COLO668 (cell line): ENCODE measurements at regions not wholly inside any gene's neighbourhood (a gene's known extent, or its start where the extent isn't known, plus 50 kb on each side); places are given as distances from the start of the nearest gene placed in this dataset.

Source experiments
- DNase-seq: peaks from one replicate; lab custom pipeline; 2025; ENCODE audit not compliant: unreplicated experiment; lab: John Stamatoyannopoulos, UW

DNA sequence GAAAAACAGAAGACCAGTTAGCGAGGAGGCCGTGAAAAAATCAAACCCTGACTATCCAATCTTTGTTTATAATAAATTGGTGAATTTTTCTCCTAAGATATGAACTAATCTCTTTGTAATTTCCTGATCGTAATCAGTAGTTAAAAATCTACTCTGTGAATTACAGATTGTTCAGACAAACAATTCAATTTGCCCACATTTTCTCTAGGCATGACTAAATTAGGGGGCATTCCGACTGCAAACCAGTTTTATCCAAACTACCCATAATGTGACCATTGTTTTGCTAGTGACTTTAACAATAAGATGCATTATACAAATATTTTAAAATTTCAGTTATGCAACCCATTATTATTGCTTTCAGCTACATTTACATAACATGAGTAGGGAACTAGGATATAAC, 546.9 kb upstream of the ADAMTS5 start:
- no peak for DNase-seq

DNA sequence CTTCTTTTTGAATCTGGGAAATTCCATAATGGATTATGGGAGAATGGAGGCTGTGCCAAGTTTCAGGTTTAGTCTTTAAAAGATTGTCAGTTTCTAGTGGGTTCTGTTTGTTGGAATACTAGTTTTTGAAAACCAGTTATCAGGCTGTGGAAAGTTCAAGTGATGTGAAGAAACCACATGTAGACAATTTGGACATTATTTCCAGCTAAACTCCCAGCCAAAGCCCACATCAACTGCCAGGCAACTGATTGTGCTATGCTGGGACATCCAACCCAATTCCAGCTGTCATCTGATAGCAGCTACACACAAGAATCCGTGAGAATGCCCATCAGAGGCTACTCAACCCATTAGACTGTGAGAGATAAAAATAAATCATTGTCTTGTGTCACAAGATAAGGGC, 546.1 kb upstream of the ADAMTS5 start:
- no peak for DNase-seq

DNA sequence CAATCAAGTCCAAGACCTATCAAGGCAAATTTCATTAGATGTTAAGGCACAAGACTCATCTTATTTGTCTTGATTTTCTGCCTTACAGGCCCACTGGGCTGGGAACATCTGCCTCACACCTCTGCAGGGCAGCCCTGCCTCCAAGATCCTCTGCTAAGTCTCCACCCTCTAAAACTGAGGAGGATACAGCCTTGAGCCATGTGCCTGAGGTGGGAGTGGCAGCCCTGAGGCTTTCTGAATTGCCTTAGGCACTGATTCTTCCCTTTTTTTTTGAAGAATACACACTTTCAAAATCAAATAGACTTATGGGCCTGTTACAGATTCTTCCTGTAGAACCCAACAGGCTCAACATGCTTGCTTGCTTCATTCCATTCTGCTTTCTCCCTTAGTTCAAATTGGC, 544.3 kb upstream of the ADAMTS5 start:
- no peak for DNase-seq

DNA sequence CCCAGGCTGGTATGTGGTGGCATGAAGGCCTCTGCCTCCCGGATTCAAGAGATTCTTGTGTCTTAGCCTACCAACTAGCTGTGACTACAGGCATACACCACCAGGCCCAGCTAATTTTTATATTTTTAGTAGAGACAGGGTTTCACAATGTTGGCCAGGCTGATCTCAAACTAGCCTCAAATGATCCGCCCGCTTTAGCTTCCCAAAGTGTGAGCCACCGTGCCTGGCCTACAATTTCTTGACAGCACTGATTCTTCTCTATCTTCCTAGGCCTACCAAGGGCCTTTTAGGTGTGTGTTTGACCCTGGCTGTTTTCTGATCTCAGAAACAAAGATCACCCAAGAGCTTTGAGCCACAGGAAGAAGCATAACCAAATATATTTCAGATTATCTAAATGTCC, 540.8 kb upstream of the ADAMTS5 start:
- DNase-seq: no peak

DNA sequence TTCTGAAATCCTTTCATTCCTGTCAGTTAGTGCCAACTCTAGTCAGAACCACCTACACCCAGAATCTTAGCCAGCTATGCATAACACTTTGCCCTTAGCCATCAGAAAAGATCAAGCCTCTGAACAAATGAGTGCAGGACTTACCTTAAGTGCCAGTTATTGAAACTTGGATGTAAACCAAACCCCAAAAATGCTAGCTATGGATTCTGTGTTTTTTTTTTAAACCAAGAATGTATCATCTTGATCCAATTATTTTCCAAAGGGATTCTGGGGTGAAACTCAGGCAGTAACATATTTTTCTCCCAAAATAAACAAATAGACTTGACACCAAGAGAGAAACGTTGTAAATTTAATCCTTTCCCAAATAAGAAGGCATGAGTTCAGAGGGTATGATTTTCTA, 538.6 kb upstream of the ADAMTS5 start:
- no peak for DNase-seq

DNA sequence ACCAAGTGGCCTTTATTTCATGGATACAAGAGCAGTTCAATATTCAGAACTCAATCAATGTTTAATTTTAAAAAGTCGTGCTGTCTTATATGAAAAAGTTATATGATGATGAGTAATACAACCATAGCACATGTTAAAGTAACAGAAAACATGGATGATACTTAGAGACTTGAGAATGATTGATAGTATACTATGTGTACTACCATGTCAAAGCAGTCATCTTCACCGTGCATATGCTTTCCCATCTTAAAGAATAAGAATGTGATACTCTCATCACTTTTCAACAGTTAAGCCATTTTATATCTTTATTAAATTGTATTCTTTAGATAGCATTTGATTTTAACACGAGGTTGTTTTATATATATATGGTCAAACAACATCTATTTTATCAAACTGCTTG, 535.9 kb upstream of the ADAMTS5 start:
- no peak for DNase-seq

DNA sequence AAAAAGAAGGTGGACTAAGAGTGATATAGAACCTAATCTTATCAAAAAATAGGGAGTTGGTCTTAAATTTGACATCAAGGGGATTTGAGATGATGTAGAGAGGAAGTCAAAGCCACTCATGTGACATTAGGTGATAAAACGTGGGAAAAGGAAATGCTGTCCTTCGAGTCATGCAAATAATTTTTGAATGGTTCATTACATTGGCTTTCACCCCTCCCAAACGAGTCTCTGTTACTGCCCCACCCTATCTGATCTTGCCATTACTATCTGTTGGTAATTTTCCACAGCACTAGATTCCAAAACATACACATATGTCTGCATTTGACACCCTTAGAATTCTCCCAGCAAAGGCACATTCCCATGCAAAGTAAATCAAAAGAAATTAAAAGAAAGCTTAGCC, 531.1 kb upstream of the ADAMTS5 start:
- DNase-seq: no peak

DNA sequence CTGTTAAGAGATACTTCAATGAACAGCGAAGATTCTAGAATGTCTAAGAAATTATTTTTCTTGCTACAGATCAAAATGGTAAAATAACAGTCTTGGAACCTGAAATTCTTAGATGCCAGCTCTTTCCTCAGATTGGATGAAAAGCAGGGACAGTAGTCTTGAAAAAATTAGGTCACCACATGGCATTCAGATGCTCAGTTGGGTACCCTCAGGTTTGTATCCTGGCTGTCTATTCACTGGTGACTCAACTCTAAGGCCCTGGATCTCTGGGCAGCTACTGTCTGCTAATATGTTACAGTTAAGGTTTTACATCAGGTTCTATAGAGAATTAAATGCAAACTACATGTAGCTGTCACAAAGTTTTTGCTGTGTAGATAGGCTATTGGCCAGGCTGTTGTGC, 528.9 kb upstream of the ADAMTS5 start:
- DNase-seq: no peak

DNA sequence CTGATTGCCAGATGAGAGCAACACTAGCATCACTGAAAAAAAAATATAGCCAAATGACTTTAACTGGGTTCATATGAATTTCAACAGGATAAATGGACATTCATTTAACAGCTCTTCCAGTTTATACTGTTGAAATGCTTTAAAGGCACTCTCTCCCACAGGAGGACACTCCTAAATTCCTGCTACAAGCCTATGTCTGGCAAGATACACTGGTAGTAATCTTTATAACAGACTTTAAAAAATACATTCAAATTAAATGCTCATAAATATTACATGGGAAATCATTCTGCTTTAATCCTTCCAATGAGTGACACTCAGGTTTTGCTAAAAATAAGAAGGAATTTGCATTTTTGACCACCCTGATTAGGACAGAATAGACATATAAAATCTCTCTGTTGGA, 526.7 kb upstream of the ADAMTS5 start:
- no peak for DNase-seq

DNA sequence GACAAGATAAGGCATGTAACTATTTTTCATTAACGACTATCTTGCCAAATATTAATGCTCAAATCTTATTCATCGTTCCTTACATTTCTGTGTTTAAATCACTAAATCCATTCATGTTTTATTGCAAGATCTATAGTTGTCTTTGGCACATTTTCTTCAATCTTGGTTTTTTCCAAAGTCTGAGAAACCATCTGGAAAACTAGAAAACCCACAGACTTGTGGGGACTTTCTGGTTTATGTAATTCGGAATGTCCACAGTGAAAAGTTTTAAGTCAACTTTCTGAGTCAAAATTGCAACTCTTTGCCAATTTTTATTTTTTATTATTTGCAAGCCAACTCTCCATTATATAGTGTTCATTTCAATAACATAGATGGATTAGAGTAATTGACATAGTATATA, 520.8 kb upstream of the ADAMTS5 start:
- no peak for DNase-seq

DNA sequence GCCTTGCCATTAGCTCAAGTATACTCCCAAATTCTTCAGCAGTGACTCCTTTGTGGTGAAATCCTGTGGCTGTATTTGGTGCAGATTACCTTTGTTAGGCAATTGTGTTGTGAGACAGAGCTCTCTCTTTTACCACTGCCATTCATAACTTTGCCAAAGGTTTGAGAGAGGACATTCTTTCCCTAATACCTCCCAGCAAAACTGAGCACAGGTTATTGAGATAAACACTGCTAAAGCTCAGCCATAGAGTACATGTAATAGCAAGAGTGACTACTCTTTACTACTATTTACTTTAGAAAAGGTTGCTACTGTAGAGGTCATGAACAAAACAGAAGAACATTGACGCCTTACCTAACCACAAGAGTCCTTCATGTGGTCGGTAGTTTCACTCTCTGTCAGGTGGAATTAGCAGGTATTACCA, 514.0 kb upstream of the ADAMTS5 start:
- DNase-seq: no peak

DNA sequence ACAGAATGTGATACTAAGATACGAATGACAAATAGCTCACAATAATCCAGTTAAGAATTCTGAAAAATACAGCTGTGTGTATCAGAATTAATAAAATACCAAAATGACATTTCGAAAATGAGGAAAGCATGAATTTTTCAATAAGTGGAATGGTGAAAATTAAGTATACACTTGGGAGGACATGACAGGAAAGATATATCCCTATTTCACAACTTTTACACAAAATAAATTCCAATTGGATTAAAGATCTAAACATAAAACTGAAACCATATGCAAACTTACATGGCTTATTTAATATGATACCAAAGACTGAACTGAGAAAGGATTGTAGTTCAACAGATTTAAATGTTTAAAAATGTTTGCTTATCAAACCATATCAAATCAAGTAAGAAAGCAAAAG, 510.4 kb upstream of the ADAMTS5 start:
- DNase-seq: no peak

DNA sequence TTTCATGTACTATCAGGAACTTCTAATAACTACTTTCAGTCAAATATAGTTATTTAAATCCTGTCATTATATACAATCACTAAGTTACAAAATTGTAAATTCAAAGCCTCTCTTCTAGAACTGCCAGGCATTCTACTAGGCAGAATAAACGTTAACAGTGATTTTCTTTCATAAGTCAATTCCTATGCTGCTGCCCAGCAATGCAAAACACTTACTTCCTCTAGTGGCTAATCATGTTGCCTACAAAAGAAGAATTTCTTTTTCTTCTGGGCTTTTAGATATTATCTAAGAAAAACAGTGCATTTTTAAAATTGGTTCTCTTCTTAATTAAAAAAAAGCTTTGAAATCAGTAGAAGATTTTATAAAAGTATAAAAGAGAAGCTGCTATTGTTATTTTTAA, 509.8 kb upstream of the ADAMTS5 start:
- no peak for DNase-seq

DNA sequence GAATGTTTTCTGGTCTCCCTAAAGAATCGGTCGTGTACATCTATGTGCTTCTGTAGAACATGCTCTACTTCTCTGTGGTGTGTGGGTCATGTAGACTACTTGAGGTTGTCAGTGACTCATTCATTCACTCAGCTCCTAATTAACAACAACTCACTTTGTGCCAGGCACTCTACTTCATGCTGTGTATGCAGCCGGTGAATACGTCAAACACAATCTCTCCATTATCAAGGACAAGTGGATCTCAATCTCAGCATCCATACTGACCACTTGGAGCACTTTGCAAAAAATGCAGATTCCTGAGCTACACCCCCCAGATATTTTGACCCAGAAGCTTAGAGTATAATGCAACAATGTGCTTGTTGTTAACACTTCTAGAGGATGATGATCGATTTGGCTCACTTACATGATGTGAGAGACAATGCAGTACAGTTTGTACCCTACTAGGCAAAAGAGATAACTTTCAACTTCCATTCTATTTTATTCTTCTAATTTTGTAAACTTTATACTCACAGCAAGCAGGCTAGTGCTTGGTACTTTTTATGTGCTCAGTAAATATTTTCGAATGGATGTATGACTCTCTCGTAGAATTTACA, 508.6 kb upstream of the ADAMTS5 start:
- no peak for DNase-seq

DNA sequence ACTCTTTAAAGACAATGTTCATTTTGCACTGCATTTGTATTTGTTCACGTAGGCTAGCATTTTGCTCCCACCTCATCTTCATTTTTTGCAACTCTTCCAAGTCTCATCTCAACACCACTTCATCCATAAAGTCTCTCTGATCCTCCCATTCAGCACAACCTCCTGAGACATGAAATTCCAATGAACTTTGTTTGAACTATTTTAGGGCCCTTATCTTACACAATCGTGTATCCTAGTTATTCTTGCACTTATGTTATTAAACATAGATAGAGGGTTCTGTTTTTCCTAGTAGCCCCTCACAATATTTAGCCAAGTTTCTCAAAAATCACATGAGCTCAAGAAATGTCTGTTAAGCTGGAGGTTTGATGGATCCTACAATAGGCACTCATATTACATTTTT, 500.5 kb upstream of the ADAMTS5 start:
- no peak for DNase-seq

DNA sequence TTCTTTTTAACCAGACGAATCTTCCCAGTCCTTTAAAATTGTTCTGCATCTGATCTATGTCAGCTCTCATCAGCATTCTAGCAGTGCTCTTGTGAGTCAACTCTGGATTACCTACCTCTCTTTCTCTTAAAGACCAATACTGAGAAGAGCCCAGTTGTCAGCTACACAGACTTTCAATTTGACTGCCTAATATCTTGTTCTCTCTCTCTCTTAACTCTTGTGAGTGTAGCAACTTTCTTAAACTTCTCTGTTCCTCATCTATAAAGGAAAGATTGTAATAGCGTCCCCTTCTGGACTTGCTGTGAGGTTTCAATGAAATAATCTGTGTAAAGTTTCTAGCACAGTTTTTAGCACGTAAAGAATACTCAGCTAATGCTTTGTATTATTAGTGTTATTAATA, 499.3 kb upstream of the ADAMTS5 start:
- DNase-seq: no peak

DNA sequence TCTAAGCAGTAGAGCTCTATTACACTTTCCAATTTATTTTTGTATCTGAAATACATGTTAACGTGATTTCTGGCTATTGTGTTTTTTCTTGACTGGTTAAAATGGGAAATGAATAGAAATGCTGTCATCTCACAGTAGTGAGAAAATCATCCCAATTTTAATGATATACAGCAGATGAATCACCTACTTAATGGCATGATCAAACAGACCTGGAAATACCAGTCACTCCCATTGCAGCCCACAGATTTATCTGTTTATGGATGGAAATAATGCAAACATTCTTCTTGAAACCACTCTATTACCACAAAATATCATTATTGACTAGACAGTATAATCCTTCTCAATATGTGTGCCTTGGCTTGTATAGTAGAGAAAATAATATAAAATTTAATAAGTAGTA, 497.8 kb upstream of the ADAMTS5 start:
- DNase-seq: no peak

DNA sequence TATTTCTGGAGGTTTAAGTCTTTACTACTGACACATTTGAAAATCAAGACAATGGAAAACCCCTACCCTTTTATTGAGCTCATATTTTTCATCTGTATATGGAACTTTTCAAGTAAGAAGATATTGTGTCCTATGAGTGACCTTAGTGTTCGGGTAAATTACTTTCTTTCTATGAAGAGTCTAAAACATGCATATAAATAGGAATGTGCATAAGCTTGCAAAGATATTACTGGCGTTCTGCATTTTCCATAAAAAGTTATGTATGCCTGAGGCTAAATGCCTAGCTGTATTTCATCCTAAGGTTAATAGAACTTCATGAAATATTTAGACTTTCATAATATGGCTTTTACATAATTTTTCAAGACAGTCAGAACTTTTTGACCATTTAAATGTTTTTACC, 495.8 kb upstream of the ADAMTS5 start:
- no peak for DNase-seq

DNA sequence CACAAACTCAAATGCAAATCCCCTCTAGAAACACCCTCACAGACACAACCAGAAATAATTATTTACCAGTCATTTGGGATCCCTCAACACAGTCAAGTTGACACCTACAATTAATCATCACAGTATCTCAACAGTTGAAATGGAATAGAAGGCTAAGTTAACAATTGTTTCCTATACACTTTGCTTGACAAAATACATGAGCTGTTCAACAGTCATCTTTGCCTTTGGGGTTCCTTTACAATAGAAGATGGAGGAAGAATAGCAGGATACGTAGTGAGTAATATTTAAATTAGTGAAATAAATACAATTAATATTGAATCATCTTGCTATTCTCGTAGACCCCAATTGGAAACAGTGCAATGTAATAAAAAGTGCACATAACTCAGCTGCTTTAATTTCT, 487.3 kb upstream of the ADAMTS5 start:
- no peak for DNase-seq

DNA sequence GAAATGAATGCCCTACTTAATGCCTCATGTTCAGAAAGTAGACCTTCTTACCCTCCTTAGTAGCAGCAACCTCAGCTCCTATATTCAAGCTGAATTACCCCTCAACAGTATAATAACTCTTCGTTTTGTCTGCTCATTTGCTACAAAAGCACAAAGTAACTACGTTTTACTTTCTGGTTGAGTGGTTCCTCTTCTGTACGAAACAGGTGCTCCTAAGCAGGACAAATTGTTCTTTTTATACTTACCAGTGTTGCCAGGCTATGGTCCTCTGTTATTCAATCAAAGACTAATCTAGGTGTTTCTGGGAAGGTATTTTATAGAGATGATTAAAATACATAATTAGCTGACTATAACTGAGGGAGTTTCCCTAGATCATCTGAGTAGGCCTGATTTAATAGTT, 484.2 kb upstream of the ADAMTS5 start:
- no peak for DNase-seq

DNA sequence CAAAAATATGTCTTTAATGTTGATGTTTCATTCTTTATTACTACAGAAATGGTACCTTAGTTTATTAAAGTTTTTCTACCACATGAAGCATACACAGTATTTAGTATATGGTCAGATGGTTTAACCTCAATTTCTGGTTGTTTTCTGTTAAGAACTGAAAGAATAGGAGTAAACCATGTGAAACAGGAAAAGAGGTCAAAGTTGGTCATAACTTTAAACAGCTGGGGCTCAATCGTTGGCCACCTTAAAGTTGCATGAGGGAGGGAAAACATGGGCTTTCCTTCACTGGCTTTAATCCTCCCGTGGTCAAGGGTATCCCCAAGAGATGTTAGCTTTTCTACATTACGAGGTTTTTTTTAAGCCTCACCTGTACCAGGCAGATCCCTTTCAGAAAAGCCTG, 483.3 kb upstream of the ADAMTS5 start:
- DNase-seq: no peak

DNA sequence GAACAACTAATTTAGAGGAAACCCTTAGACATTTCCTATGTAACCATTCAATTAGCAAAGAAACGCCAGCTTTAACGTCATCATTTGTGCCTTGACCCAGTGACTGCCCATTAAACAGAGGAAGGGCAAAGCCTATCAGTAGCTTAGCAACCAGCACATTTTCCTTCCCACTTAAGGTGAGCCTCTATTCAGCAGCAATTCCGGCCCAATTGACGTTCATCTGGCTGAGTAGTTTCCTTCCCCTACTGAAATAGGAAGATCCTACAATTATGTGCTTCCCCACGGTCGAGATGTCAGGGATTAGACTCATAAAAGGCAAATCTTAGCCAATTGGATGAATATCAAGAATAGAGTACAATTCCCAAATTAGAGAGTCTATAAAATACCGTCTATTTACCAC, 482.1 kb upstream of the ADAMTS5 start:
- no peak for DNase-seq

DNA sequence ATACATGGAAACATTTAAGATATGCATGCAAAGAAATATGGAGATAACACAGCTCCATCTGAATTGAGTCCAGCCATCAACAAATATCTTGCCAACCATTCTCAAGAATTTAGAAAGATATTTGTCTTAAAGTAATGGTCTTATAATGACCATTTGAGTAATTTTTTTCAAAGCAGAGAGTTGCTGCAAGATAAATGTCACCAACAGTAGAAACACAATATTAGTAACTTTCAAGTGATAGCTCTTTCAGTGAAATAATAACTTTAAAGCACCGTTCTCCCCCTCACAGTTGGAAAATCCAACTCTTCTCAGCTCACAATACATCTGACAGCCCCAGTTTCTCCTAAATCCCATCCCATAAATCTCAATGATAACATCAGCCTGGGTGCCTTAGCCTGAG, 481.0 kb upstream of the ADAMTS5 start:
- DNase-seq: no peak
